Activated CD8-positive, alpha-beta memory T cell treated with anti-CD3 and anti-CD28 coated beads, Interleukin-2, amount 10 ng/mL, durations not matched to agents 7 days and 5 days (primary cell): ENCODE measurements at regions not wholly inside any gene's neighbourhood (a gene's known extent, or its start where the extent isn't known, plus 50 kb on each side); places are given as distances from the start of the nearest gene placed in this dataset.

ENCODE experiments used
- ATAC-seq: fragments of 150-1000 bp; cut with Tn5 transposase; one replicate; pipeline ENCODE4 v1.10.0; 2021; ENCODE audit warnings: moderate library complexity
- CTCF ChIA-PET: fragments of 350-600 bp; sonication (Branson Sonifier 250); formaldehyde crosslinking; loops from one replicate; lab custom pipeline; 2021; ENCODE audit warnings: antibody characterized with exemption; lab: Charles Lee
- DNase-seq: peaks from one replicate; pipeline ENCODE4 v3.0.0-alpha.2; 2020
- H3K27ac Mint-ChIP-seq: one replicate; pipeline ENCODE4 v1.8.0; 2021; ENCODE audit warnings: mild to moderate bottlenecking, mixed read lengths
- H3K27me3 Mint-ChIP-seq: one replicate; pipeline ENCODE4 v1.8.0; 2021; ENCODE audit warnings: mixed read lengths
- H3K36me3 Mint-ChIP-seq: one replicate; pipeline ENCODE4 v1.8.0; 2021; ENCODE audit warnings: mild to moderate bottlenecking, mixed read lengths
- H3K4me1 Mint-ChIP-seq: one replicate; pipeline ENCODE4 v1.8.0; 2021; ENCODE audit warnings: mixed read lengths
- H3K4me3 Mint-ChIP-seq: one replicate; pipeline ENCODE4 v1.8.0; 2021; ENCODE audit warnings: mild to moderate bottlenecking, moderate library complexity, mixed read lengths
- H3K9me3 Mint-ChIP-seq: one replicate; pipeline ENCODE4 v1.8.0; 2022; ENCODE audit warnings: low read depth, mixed read lengths

GRCh38 chr5:130289132-130290088 lies 385.1 kb downstream of the CHSY3 start:
- H3K4me1 Mint-ChIP-seq, result no peaks in the 10 kb centered on the region
- no peaks in the 10 kb centered on the region for H3K27me3 Mint-ChIP-seq
- CTCF ChIA-PET, result no interaction called here
- no peak overlapping the region for H3K4me3 Mint-ChIP-seq
- H3K27ac Mint-ChIP-seq, result no peak overlapping the region
- H3K9me3 Mint-ChIP-seq, result no peaks in the 10 kb centered on the region
- ATAC-seq (no peak), DNase-seq (no peak)
- H3K36me3 Mint-ChIP-seq, result no peaks in the 10 kb centered on the region

- ATAC-seq, result no peak
These were observed 383.2 kb downstream of the CHSY3 start for GRCh38 chr5:130287438-130287837.

DNA sequence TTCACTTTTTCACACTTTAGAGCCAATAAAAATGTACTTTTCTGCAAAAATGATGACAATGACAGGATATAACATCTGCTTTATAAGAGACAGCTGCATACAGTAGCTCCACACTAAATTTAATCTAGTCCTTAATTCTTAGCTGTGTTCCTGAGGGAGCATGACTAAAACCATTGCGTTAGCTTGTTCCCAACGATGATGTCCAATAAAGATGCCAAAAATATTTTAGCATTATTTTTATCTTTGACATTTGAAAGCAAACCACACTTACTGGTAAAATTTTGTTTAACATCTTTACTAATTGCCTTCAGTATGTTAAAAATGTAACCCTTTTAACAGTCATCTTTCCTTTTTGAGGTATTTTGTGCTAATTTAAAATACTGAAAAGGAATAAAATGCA lies 382.7 kb downstream of the CHSY3 start:
- Mint-ChIP-seq H3K36me3 (no peaks in the 10 kb centered on the region), H3K4me1 (no peaks in the 10 kb centered on the region), H3K27ac (no peak overlapping the region), H3K27me3 (no peaks in the 10 kb centered on the region), H3K9me3 (no peaks in the 10 kb centered on the region), H3K4me3 (no peak overlapping the region)
- DNase-seq (no peak), ATAC-seq (no peak)
- CTCF ChIA-PET, result no interaction called here

More at GRCh38 chr5:130287438-130287837, 383.2 kb downstream of the CHSY3 start:
- H3K27me3 Mint-ChIP-seq, result no peaks in the 10 kb centered on the region
- no peak overlapping the region for H3K27ac Mint-ChIP-seq
- DNase-seq, result no peak
- no peak overlapping the region for H3K4me3 Mint-ChIP-seq
- CTCF ChIA-PET, result no interaction called here
- H3K4me1 Mint-ChIP-seq, result no peaks in the 10 kb centered on the region
- H3K36me3 Mint-ChIP-seq, result no peaks in the 10 kb centered on the region
- H3K9me3 Mint-ChIP-seq, result no peaks in the 10 kb centered on the region

GRCh38 chr5:130282049-130282448 lies 377.8 kb downstream of the CHSY3 start:
- Mint-ChIP-seq H3K36me3 (no peaks in the 10 kb centered on the region), H3K27me3 (no peaks in the 10 kb centered on the region), H3K27ac (no peak overlapping the region), H3K4me1 (no peaks in the 10 kb centered on the region), H3K9me3 (no peaks in the 10 kb centered on the region), H3K4me3 (no peak overlapping the region)
- no peak for ATAC-seq
- no peak for DNase-seq
- CTCF ChIA-PET, result no interaction called here

GRCh38 chr5:130280528-130281217 lies 376.4 kb downstream of the CHSY3 start:
- Mint-ChIP-seq H3K9me3 (no peaks in the 10 kb centered on the region), H3K36me3 (no peaks in the 10 kb centered on the region), H3K4me3 (no peak overlapping the region), H3K4me1 (no peaks in the 10 kb centered on the region), H3K27ac (no peak overlapping the region), H3K27me3 (no peaks in the 10 kb centered on the region)
- CTCF ChIA-PET, result no interaction called here
- ATAC-seq (no peak), DNase-seq (no peak)

DNA sequence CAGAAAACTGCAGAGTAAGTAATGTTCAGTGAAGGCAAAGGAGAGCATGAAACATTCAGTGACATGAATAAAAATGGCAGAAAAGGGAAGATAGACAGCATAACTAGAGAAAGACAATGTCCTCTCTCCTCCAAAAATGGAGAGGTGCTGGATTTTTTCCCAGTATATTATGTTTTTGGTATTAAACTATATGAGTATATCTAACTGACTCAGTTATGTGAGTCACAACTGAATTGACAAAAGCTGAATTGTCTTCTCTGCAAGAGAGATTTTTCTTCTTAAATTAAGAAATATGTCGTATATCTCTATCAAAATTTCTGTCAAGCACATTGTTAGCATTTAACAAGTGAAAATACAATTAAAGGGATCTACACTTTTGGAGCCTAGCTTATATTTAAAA lies 375.1 kb downstream of the CHSY3 start:
- Mint-ChIP-seq H3K4me3 (no peak overlapping the region), H3K27me3 (no peaks in the 10 kb centered on the region), H3K27ac (no peak overlapping the region), H3K9me3 (no peaks in the 10 kb centered on the region), H3K36me3 (no peaks in the 10 kb centered on the region), H3K4me1 (no peaks in the 10 kb centered on the region)
- no peak for DNase-seq
- CTCF ChIA-PET, result no interaction called here
- ATAC-seq, result no peak

DNA sequence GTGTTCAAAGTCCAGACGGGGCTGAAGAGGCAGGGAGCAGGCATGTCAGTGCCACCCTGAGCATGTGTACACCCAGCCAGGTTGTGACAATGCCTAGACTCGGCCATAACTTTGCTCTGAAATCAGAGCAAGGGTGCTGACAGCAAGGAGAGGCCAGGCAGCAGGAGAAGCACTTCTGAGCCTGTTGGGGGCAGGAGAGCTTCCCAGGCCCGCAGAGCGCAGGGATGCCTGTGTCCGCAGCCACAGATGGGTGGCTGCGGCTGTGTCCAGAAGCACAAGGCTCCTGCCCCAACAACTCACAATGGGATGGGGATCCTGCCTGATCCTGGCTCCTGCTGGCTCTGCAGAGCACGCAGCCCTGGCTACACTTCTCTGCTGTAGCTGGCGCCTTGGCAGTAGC lies 373.9 kb downstream of the CHSY3 start:
- Mint-ChIP-seq H3K27ac (no peak overlapping the region), H3K4me3 (no peak overlapping the region), H3K4me1 (no peaks in the 10 kb centered on the region), H3K9me3 (no peaks in the 10 kb centered on the region), H3K36me3 (no peaks in the 10 kb centered on the region), H3K27me3 (no peaks in the 10 kb centered on the region)
- ATAC-seq (no peak), DNase-seq (no peak)
- CTCF ChIA-PET, result no interaction called here

DNA sequence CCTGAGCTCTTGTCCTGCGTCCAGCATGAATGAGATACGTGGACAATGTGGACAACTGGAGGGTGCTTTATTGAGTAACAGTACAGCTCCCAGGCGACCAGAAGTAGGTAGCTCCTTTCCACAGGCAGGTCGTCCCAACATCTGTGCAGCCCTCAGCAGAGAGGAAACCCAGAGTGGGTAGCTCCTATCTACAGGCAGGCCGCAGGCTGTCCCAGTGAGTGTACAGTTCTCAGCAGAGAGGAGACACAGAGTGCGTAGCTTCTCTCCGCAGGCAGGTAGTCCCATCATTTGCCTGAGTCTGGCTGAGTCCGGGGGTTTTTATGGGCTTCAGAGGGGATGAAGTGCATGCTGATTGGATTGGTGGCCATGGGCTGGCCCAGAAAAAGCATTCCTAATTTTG lies 373.3 kb downstream of the CHSY3 start:
- Mint-ChIP-seq H3K4me1 (no peaks in the 10 kb centered on the region), H3K4me3 (no peak overlapping the region), H3K27me3 (no peaks in the 10 kb centered on the region), H3K36me3 (no peaks in the 10 kb centered on the region), H3K9me3 (no peaks in the 10 kb centered on the region), H3K27ac (no peak overlapping the region)
- ATAC-seq (no peak), DNase-seq (no peak)
- CTCF ChIA-PET, result no interaction called here

DNA sequence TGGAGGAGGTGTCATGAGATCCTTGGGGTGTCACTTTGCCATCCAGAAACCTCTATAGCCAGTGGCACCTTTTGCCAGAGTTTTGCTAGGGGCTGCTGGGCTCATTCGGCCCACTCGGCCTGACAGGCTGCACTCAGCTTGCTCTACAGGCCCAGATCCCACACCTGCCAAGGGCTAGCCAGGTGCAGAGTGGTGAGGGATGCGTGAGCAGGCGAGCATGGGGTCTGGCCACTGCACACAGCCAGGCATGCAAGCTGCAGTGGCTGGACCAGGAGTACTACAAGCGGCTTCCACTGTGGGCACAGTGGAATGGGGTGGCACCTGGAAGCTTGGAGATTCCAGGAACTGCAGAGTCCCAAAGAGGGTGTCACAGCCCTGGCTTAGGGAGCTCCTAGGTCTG lies 372.7 kb downstream of the CHSY3 start:
- Mint-ChIP-seq H3K27me3 (no peaks in the 10 kb centered on the region), H3K27ac (no peak overlapping the region), H3K36me3 (no peaks in the 10 kb centered on the region), H3K9me3 (no peaks in the 10 kb centered on the region), H3K4me1 (no peaks in the 10 kb centered on the region), H3K4me3 (no peak overlapping the region)
- DNase-seq (no peak), ATAC-seq (no peak)
- CTCF ChIA-PET, result no interaction called here

- no peak for DNase-seq
- Mint-ChIP-seq H3K27me3 (no peaks in the 10 kb centered on the region), H3K4me3 (no peak overlapping the region), H3K4me1 (no peaks in the 10 kb centered on the region), H3K36me3 (no peaks in the 10 kb centered on the region), H3K27ac (no peak overlapping the region), H3K9me3 (no peaks in the 10 kb centered on the region)
- CTCF ChIA-PET, result no interaction called here
- no peak for ATAC-seq
These were observed 368.6 kb downstream of the CHSY3 start for GRCh38 chr5:130272837-130273236.

DNA sequence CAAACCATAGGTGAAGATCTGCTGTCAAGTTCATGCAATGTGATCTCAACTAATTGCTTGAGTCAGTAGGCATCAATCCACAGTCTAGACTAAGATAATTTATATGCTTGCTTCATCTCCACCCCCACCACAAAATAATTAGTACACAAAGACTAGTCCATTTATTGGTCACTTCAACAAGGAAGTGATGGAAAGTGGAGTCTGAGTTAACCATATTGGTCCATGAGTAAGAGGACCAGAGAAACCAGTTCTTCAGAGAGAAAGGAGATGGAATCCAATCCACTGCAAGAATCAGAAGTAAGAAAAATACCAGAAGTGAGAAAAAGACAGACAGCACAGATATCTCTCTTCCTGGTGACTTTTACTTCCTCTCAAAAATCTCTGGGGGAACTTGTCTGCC lies 366.5 kb downstream of the CHSY3 start:
- ATAC-seq (no peak), DNase-seq (no peak)
- Mint-ChIP-seq H3K36me3 (no peaks in the 10 kb centered on the region), H3K4me3 (no peak overlapping the region), H3K9me3 (no peaks in the 10 kb centered on the region), H3K27ac (no peak overlapping the region), H3K27me3 (no peaks in the 10 kb centered on the region), H3K4me1 (no peaks in the 10 kb centered on the region)
- CTCF ChIA-PET, result no interaction called here

GRCh38 chr5:130268489-130268888 lies 364.2 kb downstream of the CHSY3 start:
- CTCF ChIA-PET, result no interaction called here
- ATAC-seq, result no peak
- H3K27me3 Mint-ChIP-seq, result no peaks in the 10 kb centered on the region

GRCh38 chr5:130267926-130268325 lies 363.7 kb downstream of the CHSY3 start:
- Mint-ChIP-seq H3K4me1 (no peaks in the 10 kb centered on the region), H3K27ac (no peak overlapping the region), H3K36me3 (no peaks in the 10 kb centered on the region), H3K4me3 (no peak overlapping the region), H3K27me3 (no peaks in the 10 kb centered on the region), H3K9me3 (no peaks in the 10 kb centered on the region)
- CTCF ChIA-PET, result no interaction called here
- no peak for DNase-seq
- ATAC-seq, result no peak

More at GRCh38 chr5:130268489-130268888, 364.2 kb downstream of the CHSY3 start:
- Mint-ChIP-seq H3K9me3 (no peaks in the 10 kb centered on the region), H3K27ac (no peak overlapping the region), H3K36me3 (no peaks in the 10 kb centered on the region), H3K4me1 (no peaks in the 10 kb centered on the region), H3K4me3 (no peak overlapping the region)
- no peak for DNase-seq

- Mint-ChIP-seq H3K27me3 (no peaks in the 10 kb centered on the region), H3K4me3 (no peak overlapping the region), H3K27ac (no peak overlapping the region), H3K36me3 (no peaks in the 10 kb centered on the region), H3K9me3 (peaks cover 3% of the 10 kb centered on the region), H3K4me1 (no peaks in the 10 kb centered on the region)
- DNase-seq (no peak), ATAC-seq (no peak)
- CTCF ChIA-PET, result no interaction called here
These were observed 356.2 kb downstream of the CHSY3 start for GRCh38 chr5:130260481-130260880.
